ENCODE measurements at regions not wholly inside any gene's neighbourhood (a gene's known extent, or its start where the extent isn't known, plus 50 kb on each side); places are given as distances from the start of the nearest gene placed in this dataset.

DNA sequence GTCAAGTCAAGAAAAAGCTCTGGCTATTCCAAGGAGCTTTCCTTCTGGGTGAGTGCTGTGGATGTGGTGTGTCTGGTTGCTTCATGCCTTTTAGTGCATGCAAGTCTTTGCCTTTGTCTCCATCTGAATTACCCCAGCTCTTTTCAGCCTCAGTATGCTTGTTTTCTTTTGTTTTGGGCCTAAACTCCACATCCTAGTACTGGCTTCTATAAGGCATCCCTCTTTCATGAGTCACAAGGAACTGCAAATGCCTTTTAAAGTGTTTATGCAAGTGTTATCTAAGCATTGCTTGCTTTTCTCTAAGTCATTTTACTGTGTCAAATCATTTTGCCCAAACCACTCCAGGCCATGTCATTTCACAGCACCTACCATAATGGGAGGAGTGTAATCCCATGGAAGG, 132.1 kb downstream of the PLCE1 start:
- TF ChIP-seq EZH2 (IDR thresholded peaks at IDR 0.05; ENCODE audit: borderline replicate concordance, low read length), result no peak

DNA sequence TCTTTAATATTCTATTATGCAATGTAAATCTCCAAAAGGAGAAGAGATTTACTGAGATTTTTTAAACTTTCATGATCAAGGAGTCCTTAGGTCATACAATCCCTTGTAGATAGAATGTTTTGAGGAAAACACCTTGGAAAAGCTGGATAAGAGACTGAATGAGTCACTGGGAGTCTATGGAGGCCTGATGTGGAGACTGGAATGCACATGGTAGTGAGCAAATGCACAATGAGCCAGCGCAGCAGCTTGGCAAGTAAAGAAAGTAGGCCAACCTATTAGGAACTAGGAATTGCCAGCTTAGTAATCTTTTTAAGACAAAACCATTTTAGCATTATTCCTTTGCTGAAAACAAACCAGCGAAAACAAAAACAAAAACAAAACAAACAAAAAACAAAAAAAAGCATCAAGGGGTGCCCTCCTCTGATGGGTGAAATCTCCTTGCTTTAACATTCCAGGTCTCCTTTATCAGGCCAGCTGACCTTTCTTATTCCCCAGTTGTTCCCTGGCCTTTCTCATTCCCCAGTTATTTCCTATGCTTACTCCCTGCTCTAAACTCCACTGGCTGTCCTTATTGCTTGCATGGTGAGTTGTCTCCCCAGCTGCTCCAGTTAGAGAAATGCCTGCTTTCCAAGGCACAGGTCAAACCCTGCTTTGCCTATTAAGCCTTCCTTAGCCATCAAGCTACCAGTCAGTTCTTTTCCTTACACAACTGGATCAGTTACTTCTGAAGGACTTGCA, 135.8 kb downstream of the PLCE1 start:
- H3F3A ChIP-seq (ENCODE audit: insufficient read depth, low read length), result no peaks in the 10 kb centered on the region
- H3K27me3 ChIP-seq (ENCODE audit: insufficient read depth, low read length), result no peaks in the 10 kb centered on the region
- H4K20me1 ChIP-seq (ENCODE audit: insufficient read depth, low read length), result no peaks in the 10 kb centered on the region
- no peaks in the 10 kb centered on the region for H3K4me1 ChIP-seq (ENCODE audit: insufficient read depth, low read length, severe bottlenecking)
- H3K9me2 ChIP-seq (ENCODE audit: low read depth, low read length), result no peaks in the 10 kb centered on the region
- H3K36me3 ChIP-seq (ENCODE audit: insufficient read depth, low read length), result no peaks in the 10 kb centered on the region
- no peak overlapping the region for H3K4me2 ChIP-seq (ENCODE audit: low read length)
- no peak overlapping the region for H3K27ac ChIP-seq (ENCODE audit: low read depth, low read length, poor library complexity, severe bottlenecking)
- no peaks in the 10 kb centered on the region for H3K79me2 ChIP-seq (ENCODE audit: insufficient read depth, low read length)
- no peak overlapping the region for H2AFZ ChIP-seq (ENCODE audit: low read length)
- no peak overlapping the region for H3K4me3 ChIP-seq (ENCODE audit: low read depth, low read length, poor library complexity, severe bottlenecking)
- TF ChIP-seq, protein P1, sequence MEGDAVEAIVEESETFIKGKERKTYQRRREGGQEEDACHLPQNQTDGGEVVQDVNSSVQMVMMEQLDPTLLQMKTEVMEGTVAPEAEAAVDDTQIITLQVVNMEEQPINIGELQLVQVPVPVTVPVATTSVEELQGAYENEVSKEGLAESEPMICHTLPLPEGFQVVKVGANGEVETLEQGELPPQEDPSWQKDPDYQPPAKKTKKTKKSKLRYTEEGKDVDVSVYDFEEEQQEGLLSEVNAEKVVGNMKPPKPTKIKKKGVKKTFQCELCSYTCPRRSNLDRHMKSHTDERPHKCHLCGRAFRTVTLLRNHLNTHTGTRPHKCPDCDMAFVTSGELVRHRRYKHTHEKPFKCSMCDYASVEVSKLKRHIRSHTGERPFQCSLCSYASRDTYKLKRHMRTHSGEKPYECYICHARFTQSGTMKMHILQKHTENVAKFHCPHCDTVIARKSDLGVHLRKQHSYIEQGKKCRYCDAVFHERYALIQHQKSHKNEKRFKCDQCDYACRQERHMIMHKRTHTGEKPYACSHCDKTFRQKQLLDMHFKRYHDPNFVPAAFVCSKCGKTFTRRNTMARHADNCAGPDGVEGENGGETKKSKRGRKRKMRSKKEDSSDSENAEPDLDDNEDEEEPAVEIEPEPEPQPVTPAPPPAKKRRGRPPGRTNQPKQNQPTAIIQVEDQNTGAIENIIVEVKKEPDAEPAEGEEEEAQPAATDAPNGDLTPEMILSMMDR (IDR thresholded peaks at IDR 0.05; ENCODE audit: low read length), result no peak
- TF ChIP-seq EZH2 (IDR thresholded peaks at IDR 0.05; ENCODE audit: borderline replicate concordance, low read length), result no peak
- no peak overlapping the region for H3K9ac ChIP-seq (ENCODE audit: low read length)
- no peaks in the 10 kb centered on the region for H3K9me3 ChIP-seq (ENCODE audit: low read length)

More for the DNA sequence above, 132.1 kb downstream of the PLCE1 start:
- Histone ChIP-seq H3K4me1 (ENCODE audit: insufficient read depth, low read length, severe bottlenecking) (no peaks in the 10 kb centered on the region), H3K4me2 (ENCODE audit: low read length) (no peak overlapping the region), H3F3A (ENCODE audit: insufficient read depth, low read length) (no peaks in the 10 kb centered on the region), H3K4me3 (ENCODE audit: low read depth, low read length, poor library complexity, severe bottlenecking) (no peak overlapping the region), H3K79me2 (ENCODE audit: insufficient read depth, low read length) (no peaks in the 10 kb centered on the region), H3K9me2 (ENCODE audit: low read depth, low read length) (no peaks in the 10 kb centered on the region), H3K36me3 (ENCODE audit: insufficient read depth, low read length) (no peaks in the 10 kb centered on the region), H4K20me1 (ENCODE audit: insufficient read depth, low read length) (no peaks in the 10 kb centered on the region), H3K9me3 (ENCODE audit: low read length) (no peaks in the 10 kb centered on the region), H3K27ac (ENCODE audit: low read depth, low read length, poor library complexity, severe bottlenecking) (no peak overlapping the region), H3K9ac (ENCODE audit: low read length) (no peak overlapping the region), H3K27me3 (ENCODE audit: insufficient read depth, low read length) (no peaks in the 10 kb centered on the region), H2AFZ (ENCODE audit: low read length) (no peak overlapping the region)

DNA sequence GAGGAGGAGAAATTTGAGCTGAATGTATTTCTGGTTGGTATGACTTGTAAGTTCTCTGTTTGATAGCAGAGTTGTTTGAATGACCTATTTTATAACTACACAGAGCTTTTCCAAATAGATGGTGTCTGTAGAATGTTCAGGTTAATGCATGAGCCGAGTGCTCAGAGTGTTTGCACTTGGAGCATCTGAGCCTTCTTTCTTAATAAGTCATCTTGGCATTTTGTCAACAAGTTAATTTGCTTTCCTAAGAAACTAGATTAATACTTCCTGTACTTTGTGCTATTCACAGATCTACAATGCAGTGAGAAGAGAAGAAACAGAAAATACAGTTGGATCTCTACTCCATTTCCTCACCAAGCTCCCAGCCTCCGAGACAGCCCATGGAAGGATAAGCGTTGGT, 138.2 kb downstream of the PLCE1 start:
- no peak overlapping the region for H3K4me3 ChIP-seq (ENCODE audit: low read depth, low read length, poor library complexity, severe bottlenecking)
- no peak overlapping the region for H3K4me2 ChIP-seq (ENCODE audit: low read length)
- no peaks in the 10 kb centered on the region for H3K36me3 ChIP-seq (ENCODE audit: insufficient read depth, low read length)
- no peaks in the 10 kb centered on the region for H3K4me1 ChIP-seq (ENCODE audit: insufficient read depth, low read length, severe bottlenecking)
- no peaks in the 10 kb centered on the region for H3F3A ChIP-seq (ENCODE audit: insufficient read depth, low read length)
- TF ChIP-seq EZH2 (IDR thresholded peaks at IDR 0.05; ENCODE audit: borderline replicate concordance, low read length), result no peak
- TF ChIP-seq, protein P1 (IDR thresholded peaks at IDR 0.05; ENCODE audit: low read length), result no peak
- H3K9me2 ChIP-seq (ENCODE audit: low read depth, low read length), result no peaks in the 10 kb centered on the region
- H3K27ac ChIP-seq (ENCODE audit: low read depth, low read length, poor library complexity, severe bottlenecking), result no peak overlapping the region
- H3K9me3 ChIP-seq (ENCODE audit: low read length), result no peaks in the 10 kb centered on the region
- no peak overlapping the region for H2AFZ ChIP-seq (ENCODE audit: low read length)
- H4K20me1 ChIP-seq (ENCODE audit: insufficient read depth, low read length), result no peaks in the 10 kb centered on the region
- H3K27me3 ChIP-seq (ENCODE audit: insufficient read depth, low read length), result no peaks in the 10 kb centered on the region
- no peak overlapping the region for H3K9ac ChIP-seq (ENCODE audit: low read length)
- H3K79me2 ChIP-seq (ENCODE audit: insufficient read depth, low read length), result no peaks in the 10 kb centered on the region

DNA sequence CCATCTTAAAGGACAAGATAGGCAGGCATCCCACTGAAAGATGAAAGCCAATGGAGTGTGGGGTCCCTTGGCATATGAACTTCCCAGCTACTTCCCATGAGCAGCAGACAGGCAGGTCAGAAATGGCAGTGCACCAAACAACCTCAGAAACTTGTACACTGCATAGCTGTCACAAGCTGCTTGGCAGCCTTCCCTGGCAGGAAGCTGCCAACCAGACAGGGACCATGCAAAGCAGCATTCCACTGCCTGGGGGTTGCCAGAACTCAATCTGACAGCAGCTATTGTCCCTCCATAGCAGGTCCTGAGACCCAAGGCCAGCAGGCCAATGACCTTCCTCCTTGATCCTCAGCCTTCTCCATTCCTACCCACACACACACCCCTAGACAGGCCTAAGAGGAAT, 139.5 kb downstream of the PLCE1 start:
- no peaks in the 10 kb centered on the region for H3K36me3 ChIP-seq (ENCODE audit: insufficient read depth, low read length)
- H4K20me1 ChIP-seq (ENCODE audit: insufficient read depth, low read length), result no peaks in the 10 kb centered on the region
- H3K9me2 ChIP-seq (ENCODE audit: low read depth, low read length), result no peaks in the 10 kb centered on the region
- no peak overlapping the region for H3K4me2 ChIP-seq (ENCODE audit: low read length)
- no peak overlapping the region for H2AFZ ChIP-seq (ENCODE audit: low read length)
- no peak for TF ChIP-seq EZH2 (IDR thresholded peaks at IDR 0.05; ENCODE audit: borderline replicate concordance, low read length)
- TF ChIP-seq, protein P1 (IDR thresholded peaks at IDR 0.05; ENCODE audit: low read length), result no peak
- no peaks in the 10 kb centered on the region for H3F3A ChIP-seq (ENCODE audit: insufficient read depth, low read length)
- H3K4me1 ChIP-seq (ENCODE audit: insufficient read depth, low read length, severe bottlenecking), result no peaks in the 10 kb centered on the region
- H3K4me3 ChIP-seq (ENCODE audit: low read depth, low read length, poor library complexity, severe bottlenecking), result no peak overlapping the region
- H3K27me3 ChIP-seq (ENCODE audit: insufficient read depth, low read length), result no peaks in the 10 kb centered on the region
- no peak overlapping the region for H3K9ac ChIP-seq (ENCODE audit: low read length)
- no peak overlapping the region for H3K27ac ChIP-seq (ENCODE audit: low read depth, low read length, poor library complexity, severe bottlenecking)
- no peaks in the 10 kb centered on the region for H3K79me2 ChIP-seq (ENCODE audit: insufficient read depth, low read length)
- no peaks in the 10 kb centered on the region for H3K9me3 ChIP-seq (ENCODE audit: low read length)

All from OCI-LY1 (cell line).